ENCODE measurements at regions not wholly inside any gene's neighbourhood (a gene's known extent, or its start where the extent isn't known, plus 50 kb on each side); places are given as distances from the start of the nearest gene placed in this dataset.

GRCh38 chr2:190771726-190772125, 108.9 kb upstream of the GLS start:
- TF ChIP-seq CTCF (IDR thresholded peaks at IDR 0.05; ENCODE audit: insufficient read depth, low read depth, low read length) (no peak), EZH2 (IDR thresholded peaks at IDR 0.05; ENCODE audit: insufficient read depth, low read length) (no peak)
